AML-193 (cell line): ENCODE measurements at regions not wholly inside any gene's neighbourhood (a gene's known extent, or its start where the extent isn't known, plus 50 kb on each side); places are given as distances from the start of the nearest gene placed in this dataset.
"Not testable (repeated sequence)": the region's sequence is repeated elsewhere in the genome, so short reads cannot be mapped to it uniquely, and the experiment has no call there.

Experiments
- DNase-seq, 2 experiments: peaks; one replicate each; lab custom pipeline; 2025; lab: John Stamatoyannopoulos, UW

DNA sequence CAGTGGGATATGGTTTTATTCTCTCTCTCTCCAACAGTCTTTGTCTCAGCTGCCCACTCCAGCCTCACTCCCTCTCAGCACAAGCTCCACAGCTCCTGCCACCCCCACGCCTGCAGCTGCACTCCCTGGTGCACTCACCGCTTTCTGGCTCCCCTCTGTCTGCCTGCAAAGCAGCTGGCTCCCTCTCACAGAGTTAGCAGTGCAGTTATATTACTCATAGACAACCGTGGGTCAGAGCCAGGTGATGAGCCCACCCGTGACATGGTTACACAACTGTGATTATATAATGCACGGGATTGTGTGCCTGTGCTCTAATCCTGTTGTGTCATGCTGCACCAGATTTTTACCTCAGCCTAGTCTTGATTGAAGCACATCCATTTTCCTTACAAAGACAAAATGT, 276.9 kb upstream of the CHAC2 start:
- DNase-seq: no peak

- not testable (repeated sequence) for DNase-seq
Observed at GRCh38 chr2:53486185-53486899, 281.3 kb upstream of the CHAC2 start.

DNA sequence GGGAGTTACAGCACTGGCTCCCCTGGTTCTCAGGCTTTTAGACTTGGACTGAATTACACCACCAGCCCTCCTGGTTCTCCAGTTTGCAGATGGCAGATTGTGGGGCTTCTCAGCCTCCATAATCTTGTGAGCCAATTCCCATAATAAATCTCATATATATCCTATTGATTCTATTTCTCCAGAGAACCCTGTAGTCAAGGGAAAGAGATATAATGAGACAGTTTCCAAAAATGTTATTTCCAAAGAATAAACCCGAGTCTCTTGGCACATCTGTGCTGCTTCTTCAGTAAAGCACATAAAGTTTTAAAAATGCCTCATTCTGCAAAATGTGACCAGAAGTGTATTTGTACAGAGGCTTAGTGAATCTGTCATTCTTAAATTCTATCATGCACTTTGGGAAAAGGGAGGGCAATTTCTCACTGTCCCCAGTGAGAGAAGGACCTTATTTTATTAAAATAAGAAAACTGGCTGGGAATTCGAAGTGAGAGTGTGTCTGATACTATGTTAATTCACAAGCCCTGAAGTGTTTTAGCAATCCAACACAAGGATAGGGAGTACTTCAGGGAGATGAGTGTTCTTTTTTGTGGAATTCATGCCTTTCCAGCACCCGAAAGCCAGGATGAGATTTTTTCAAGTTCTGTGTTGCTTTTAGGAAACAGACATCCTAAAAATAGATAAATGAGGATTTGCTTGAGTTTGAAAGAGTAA, 282.4 kb upstream of the CHAC2 start:
- no peak for DNase-seq

GRCh38 chr2:53484531-53484930, 283.1 kb upstream of the CHAC2 start:
- DNase-seq: no peak

DNA sequence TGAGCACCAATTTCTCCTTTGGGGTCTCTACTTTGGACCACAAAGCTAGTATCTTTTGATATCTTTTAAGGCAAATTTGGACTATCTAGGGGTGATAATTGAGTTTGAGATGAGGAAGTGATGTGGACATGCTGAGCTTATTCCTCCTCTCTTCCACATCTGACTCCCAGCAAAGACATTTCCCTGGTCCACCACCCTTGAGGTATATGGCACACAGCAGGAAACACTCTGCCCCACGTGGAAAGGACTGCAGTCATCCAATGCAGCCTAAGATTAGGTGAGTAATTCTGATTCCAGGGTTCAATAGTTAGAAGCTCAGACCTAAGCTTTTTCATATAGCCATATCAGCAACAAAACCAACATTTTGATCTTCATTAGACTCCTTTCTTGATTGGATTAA, 290.1 kb upstream of the CHAC2 start:
- DNase-seq: no peak

GRCh38 chr2:53476834-53477233, 290.8 kb upstream of the CHAC2 start:
- no peak for DNase-seq

DNA sequence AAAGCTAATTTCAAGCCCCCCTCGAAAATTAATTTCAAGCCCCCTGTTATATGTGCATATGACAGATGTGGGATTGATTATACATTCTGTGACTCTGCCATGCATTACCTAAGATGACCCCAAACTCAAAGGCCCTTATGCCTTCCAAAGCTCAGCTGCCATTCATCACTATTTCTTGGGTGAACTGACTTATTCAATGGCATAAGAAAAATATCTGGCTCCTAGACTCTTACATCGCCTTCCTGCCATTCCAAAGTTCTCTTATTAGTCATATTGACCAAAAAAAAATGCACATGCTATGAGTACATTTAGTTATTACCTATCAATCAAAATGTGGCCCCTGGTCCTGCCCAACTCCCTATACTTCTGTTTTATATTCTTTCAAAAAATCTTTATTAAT, 291.8 kb upstream of the CHAC2 start:
- no peak for DNase-seq

GRCh38 chr2:53475321-53475720, 292.3 kb upstream of the CHAC2 start:
- DNase-seq: no peak

DNA sequence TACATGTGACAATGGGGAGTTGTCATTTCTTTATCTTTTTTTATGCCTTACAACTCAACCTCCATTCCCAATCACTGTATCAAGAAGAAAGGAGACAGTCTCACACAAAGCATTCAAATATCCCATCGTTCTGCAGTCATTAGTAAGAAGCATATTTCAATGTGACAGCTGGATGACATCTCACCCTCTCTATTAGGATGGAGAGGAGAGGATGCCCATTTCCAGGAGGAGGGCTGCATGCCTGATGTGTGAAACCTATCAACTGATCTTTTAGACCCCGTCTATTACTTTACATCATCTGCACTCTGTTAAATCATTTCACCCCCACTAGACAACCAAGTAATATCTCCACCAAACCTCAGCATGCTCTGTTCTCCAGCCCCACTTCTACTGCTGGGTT, 292.7 kb upstream of the CHAC2 start:
- DNase-seq: no peak

- no peak for DNase-seq
Observed at GRCh38 chr2:53473775-53474311, 293.8 kb upstream of the CHAC2 start.

GRCh38 chr2:53473236-53473635, 294.4 kb upstream of the CHAC2 start:
- peak in 1 of 2 experiments; percentile 4 for DNase-seq

- no peak for DNase-seq
Observed at GRCh38 chr2:53467467-53468180, 300.0 kb upstream of the CHAC2 start.

DNA sequence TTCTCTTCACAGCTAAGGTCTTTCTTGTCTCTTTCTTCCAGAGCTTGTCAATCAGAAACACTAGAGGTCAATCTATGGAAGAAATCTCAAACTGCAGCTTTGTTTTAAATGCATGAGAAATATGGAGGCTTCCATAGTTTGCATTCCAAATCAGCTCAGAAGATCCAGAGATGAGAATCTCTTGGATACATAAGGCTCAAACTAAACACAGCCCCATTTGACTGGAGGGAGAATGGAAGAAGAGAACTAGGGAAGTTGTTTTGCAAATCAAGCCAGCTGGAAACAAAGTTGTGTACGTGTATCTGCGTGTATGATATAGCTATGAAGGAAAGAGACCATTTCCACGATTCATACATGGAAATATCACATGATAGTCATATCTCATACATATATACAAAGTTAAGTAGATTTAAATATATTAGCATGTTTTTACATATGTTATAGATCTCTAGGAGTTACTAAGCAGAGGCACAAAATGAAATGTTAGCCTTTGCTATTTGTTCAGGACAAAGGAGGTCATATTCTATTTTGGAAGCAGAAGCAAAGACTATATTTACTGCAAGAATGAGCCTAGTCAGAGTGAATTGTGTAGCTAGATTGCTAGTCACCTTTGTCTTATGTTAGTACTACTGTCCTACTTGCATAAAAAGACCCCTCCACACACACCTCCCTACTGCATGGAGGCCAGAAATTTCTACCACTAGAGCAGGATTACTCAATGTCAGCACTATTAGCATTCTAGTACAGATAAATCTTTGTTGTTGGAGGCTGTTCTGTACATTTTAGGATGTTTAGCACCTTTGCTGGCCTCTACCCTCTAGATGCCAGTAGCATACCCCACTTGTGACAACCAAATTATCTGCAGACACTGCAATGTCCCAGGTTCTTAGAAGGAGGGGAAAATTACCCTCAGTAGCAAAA, 303.5 kb upstream of the CHAC2 start:
- DNase-seq: no peak

DNA sequence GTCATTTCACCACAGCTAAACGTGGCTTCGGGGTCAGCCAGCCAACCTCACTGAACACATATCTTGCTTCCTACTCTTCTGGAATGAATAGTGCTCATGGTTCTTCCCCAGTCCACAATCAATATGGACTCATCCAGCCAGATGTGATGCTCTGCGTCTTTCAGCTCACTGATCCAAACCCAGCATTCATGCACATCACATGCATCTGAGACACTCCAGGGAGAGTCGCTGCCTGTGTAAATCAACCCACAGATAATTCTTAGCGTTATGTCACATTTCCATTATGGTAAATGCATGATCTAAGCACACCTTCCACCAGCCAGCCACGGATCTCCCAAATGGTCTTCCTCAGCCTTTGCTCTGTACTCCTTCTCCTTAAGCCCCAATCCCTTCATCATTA, 306.7 kb upstream of the CHAC2 start:
- no peak for DNase-seq

DNA sequence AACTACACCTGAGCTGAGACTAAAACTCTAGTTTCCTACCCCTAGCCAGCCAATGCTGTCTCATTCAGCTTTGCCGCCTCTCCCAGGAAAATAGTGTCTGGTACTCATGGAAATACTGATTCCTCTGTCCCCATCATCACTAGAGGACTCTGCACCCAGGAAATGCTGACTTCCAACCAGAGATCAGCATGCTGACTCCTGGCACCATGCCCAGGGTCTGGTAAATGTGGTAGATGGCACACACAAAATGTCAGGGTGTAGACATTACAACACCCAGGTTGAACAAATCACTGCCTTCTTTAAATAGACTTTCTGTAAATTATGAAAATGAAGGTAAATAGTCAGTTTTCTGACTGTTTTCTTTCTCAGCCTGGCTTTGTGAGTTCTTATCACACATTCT, 307.3 kb upstream of the CHAC2 start:
- DNase-seq: no peak

- no peak for DNase-seq
Observed at GRCh38 chr2:53455094-53455493, 312.5 kb upstream of the CHAC2 start.

DNA sequence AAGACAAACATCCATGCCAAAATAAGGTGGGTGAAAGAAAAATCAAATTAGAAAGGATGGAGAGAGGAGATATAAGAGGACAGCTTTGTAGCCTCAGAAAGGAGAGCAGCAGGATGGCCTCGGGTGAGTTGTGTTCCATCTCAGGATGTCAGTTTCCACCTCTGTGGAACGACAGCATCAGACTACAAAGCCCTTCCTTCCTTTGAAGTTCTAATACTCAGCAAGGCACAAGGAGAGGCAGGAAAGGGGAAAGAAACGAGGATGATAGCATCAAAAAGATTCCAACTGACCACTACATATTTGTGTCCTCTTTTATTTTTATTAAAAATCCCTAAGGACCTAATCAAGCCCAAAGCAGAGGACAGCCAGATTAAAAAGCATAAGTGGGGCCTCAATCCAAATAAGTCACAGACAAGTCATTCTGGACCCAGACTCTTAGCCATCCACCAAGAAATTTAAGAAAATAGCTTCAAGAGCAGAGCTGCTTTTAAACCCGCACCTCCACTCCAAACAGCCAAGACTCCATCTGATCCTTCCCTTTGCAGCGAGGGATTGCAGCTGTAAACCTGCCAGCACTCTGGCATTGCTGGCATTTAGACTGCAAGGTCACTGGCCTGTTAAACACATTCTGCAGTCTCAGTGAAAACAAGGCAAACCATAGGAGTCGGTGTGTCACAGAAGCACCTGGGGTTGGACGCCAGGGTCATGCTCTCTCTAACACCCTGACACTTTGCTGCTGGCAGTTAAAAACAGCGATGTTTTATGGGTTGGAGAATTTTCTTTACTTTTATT, 314.5 kb upstream of the CHAC2 start:
- DNase-seq: no peak

GRCh38 chr2:53452400-53452799, 315.2 kb upstream of the CHAC2 start:
- DNase-seq: no peak

GRCh38 chr2:53450923-53451322, 316.7 kb upstream of the CHAC2 start:
- no peak for DNase-seq

GRCh38 chr2:53448591-53448990, 319.0 kb upstream of the CHAC2 start:
- DNase-seq: no peak

- no peak for DNase-seq
Observed at GRCh38 chr2:53448086-53448485, 319.5 kb upstream of the CHAC2 start.
